Activated CD8-positive, alpha-beta memory T cell treated with anti-CD3 and anti-CD28 coated beads, Interleukin-2, amount 10 ng/mL, durations not matched to agents 7 days and 5 days (primary cell): ENCODE measurements at regions not wholly inside any gene's neighbourhood (a gene's known extent, or its start where the extent isn't known, plus 50 kb on each side); places are given as distances from the start of the nearest gene placed in this dataset.
A peak's percentile ranks its signal among the peaks of the same experiment; 100 is the strongest.

Experiments
- ATAC-seq: fragments of 150-1000 bp; cut with Tn5 transposase; one replicate; pipeline ENCODE4 v1.10.0; 2021; ENCODE audit warnings: moderate library complexity
- CTCF ChIA-PET: fragments of 350-600 bp; sonication (Branson Sonifier 250); formaldehyde crosslinking; loops from one replicate; lab custom pipeline; 2021; ENCODE audit warnings: antibody characterized with exemption; lab: Charles Lee
- DNase-seq: peaks from one replicate; pipeline ENCODE4 v3.0.0-alpha.2; 2020
- H3K27ac Mint-ChIP-seq: one replicate; pipeline ENCODE4 v1.8.0; 2021; ENCODE audit warnings: mild to moderate bottlenecking, mixed read lengths
- H3K27me3 Mint-ChIP-seq: one replicate; pipeline ENCODE4 v1.8.0; 2021; ENCODE audit warnings: mixed read lengths
- H3K36me3 Mint-ChIP-seq: one replicate; pipeline ENCODE4 v1.8.0; 2021; ENCODE audit warnings: mild to moderate bottlenecking, mixed read lengths
- H3K4me1 Mint-ChIP-seq: one replicate; pipeline ENCODE4 v1.8.0; 2021; ENCODE audit warnings: mixed read lengths
- H3K4me3 Mint-ChIP-seq: one replicate; pipeline ENCODE4 v1.8.0; 2021; ENCODE audit warnings: mild to moderate bottlenecking, moderate library complexity, mixed read lengths
- H3K9me3 Mint-ChIP-seq: one replicate; pipeline ENCODE4 v1.8.0; 2022; ENCODE audit warnings: low read depth, mixed read lengths

DNA sequence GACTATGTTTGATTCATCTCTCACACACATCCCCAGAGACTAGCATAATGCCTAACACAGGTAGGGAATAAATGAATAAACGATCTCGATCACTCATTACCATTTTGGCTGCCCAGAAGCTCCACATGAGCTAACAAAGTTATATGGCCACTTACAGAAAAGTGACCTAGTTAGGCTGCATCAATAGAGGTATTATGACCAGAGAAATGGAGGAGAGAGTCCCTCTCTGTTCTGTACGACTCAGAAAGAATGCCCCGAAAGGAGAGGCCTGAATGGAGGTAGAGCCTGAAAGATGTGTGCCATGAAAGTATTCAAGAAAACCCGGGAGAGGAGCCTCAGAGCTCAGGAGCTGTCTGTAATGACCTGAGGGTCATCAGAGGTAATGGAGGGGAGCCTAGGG, 208.2 kb upstream of the GRIK3 start:
- DNase-seq (peak; percentile 16), ATAC-seq (no peak)
- Mint-ChIP-seq H3K4me1 (no peaks in the 10 kb centered on the region), H3K27ac (no peak overlapping the region), H3K27me3 (peaks cover 13% of the 10 kb centered on the region), H3K9me3 (no peaks in the 10 kb centered on the region), H3K36me3 (no peaks in the 10 kb centered on the region), H3K4me3 (no peak overlapping the region)
- CTCF ChIA-PET = no interaction called here

DNA sequence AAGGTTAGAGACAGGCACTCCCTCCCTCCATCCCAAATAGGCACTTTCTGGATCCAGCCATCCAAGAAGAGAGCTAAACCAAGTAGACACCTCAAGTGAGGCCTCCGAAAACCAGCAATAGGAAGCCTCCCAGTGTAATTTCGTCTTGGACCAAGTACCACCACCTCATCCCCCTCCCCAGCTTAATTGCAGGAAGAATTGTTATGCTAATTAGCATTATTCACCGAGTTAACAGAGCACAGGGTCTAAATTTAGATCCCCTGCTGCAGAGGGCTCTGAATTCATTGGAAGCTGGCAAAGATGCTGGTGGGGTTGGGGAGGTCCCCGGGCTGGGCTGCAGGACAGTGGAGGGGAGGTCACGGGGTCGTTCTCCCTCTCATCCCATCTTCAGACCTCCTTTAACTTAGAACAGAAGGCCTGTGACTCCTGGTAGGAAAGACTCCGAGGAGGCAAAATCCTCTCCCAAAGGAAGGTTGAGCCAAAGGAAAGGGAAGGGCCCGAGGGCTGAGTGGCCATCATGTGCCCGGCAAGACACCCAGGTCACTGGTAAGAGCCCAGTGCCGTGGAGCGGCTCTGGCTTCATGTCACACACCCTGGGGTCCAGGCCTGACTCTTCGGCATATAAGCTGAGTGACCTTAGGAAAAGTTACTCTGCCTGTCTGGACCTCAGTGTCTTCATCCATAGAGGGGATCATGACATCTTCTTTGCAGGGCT, 209.2 kb upstream of the GRIK3 start:
- CTCF ChIA-PET = no interaction called here

DNA sequence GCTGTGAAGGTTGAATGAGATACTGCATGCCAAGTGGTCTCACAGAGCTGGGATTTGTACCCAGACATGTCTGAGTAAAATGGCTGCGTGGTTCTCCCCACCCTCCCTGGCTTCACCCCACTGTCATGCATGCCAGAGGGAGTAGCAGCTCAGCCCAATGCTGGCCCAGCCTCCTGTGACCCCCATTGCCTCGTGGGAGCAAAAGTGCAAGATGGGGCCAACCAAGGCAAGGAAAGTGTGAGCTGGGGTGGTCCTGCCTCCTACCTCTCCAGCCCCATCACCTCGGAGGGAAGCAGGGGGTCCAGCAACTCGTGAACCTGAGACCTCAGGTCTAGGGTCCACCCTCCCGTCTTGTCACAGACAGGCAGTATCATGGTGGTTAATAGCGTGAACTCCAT, 209.8 kb upstream of the GRIK3 start:
- Mint-ChIP-seq H3K9me3 (no peaks in the 10 kb centered on the region), H3K4me3 (no peak overlapping the region), H3K27ac (no peak overlapping the region), H3K4me1 (no peaks in the 10 kb centered on the region), H3K36me3 (no peaks in the 10 kb centered on the region), H3K27me3 (peaks cover 7% of the 10 kb centered on the region)
- DNase-seq = peak; percentile 28
- CTCF ChIA-PET = no interaction called here
- ATAC-seq = no peak

More for the DNA sequence above, 209.2 kb upstream of the GRIK3 start:
- H3K4me1 Mint-ChIP-seq = no peaks in the 10 kb centered on the region
- peaks cover 8% of the 10 kb centered on the region for H3K27me3 Mint-ChIP-seq
- H3K27ac Mint-ChIP-seq = no peak overlapping the region
- no peaks in the 10 kb centered on the region for H3K36me3 Mint-ChIP-seq
- no peaks in the 10 kb centered on the region for H3K9me3 Mint-ChIP-seq
- peak; percentile 26 for DNase-seq
- H3K4me3 Mint-ChIP-seq = no peak overlapping the region
- no peak for ATAC-seq

DNA sequence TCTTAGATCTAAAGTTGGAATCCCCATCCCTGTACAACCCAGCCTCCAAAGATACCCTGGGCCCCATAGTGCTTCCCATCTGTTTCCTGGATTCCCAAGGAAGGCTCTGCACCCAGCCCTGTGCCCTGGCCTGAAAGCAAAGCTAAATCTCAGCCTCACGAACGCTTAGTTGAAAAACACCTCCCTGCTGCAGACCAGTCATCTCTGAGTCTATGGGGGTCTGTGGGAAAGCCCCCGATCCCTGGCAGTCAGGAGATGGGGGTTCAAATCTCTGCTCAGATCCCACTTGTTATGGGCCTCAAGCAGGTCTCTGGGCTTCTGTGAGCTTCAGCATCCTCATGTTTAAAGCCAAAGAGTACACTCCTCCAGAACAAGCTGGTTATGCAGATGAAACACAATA, 210.5 kb upstream of the GRIK3 start:
- peak; percentile 33 for DNase-seq
- no peaks in the 10 kb centered on the region for H3K36me3 Mint-ChIP-seq
- H3K27me3 Mint-ChIP-seq = peaks cover under 1% of the 10 kb centered on the region
- no peaks in the 10 kb centered on the region for H3K4me1 Mint-ChIP-seq
- no peaks in the 10 kb centered on the region for H3K9me3 Mint-ChIP-seq
- CTCF ChIA-PET = no interaction called here
- ATAC-seq = no peak
- no peak overlapping the region for H3K4me3 Mint-ChIP-seq
- no peak overlapping the region for H3K27ac Mint-ChIP-seq

DNA sequence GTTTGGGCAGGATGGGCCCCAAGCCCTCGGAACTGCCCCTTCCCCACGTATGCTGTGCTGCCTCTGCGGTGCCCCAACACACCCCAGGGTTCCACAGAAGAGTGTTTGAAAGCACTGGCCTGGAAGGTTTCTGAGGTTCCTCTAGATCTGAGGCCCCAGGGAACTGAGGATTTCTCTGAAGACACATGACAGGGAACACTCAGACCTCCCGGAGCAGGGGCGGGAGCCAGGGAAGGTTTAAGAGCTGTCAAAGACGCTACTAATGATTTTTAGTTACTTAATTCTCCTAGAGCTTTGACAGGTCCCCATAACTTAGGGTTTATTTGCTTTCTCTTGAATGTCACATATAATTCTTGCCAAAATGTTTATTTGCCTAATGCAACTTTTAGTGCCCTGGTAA, 212.3 kb upstream of the GRIK3 start:
- Mint-ChIP-seq H3K27me3 (no peaks in the 10 kb centered on the region), H3K4me1 (no peaks in the 10 kb centered on the region), H3K9me3 (no peaks in the 10 kb centered on the region), H3K4me3 (no peak overlapping the region), H3K36me3 (no peaks in the 10 kb centered on the region), H3K27ac (no peak overlapping the region)
- no peak for ATAC-seq
- CTCF ChIA-PET = no interaction called here
- no peak for DNase-seq

DNA sequence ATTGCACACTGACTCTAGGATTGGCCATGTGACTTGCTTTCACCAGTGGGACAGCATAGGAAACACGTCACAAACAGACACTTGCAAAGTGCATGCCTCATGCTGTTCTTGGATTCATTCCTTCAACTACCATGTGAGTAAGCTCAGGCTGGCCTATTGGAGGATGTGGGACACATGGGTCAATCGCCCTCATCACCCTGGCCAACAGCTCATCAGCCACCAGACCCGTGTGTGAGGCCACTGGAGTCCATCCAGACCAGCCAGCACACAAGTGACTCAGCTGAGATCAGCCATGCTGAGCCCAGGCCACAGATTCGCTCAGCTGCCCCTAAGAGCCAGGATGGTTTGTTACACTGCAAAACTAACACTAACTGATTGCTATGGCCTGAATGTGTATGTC, 216.1 kb upstream of the GRIK3 start:
- Mint-ChIP-seq H3K4me1 (no peaks in the 10 kb centered on the region), H3K36me3 (no peaks in the 10 kb centered on the region), H3K27me3 (peaks cover 12% of the 10 kb centered on the region), H3K27ac (no peak overlapping the region), H3K4me3 (no peak overlapping the region), H3K9me3 (no peaks in the 10 kb centered on the region)
- CTCF ChIA-PET = no interaction called here
- DNase-seq (no peak), ATAC-seq (no peak)

DNA sequence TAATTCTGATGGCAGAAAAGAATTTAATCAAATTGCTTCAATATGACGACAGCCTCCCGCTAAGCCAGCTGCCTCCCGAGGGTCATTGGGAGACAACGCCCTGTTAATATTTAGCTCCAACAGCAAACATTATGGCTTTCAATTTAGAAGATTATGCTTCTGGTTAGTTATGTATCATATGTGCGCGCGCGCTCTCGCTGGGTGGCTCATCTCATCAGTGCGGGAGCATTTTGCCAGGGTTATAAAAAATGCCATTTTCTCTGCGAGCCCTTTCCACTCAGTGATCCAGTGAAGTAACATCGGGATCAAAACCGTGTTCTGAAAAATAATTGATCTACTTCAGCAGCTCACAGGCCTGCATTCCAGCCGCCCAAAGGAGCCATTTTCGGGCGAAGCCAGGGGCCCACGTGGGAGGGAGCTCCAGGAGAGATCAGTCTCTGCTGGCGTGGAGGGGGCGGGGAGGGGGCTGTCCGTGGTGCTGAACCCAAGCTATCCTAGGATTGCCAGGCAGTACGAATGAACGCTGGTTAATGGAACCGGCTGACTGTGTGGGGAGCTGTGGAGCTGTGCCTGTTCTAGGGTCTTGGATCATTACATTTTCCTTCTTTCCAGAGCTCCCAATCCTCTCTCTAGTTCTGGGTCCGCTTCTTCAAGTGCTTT, 219.1 kb upstream of the ZC3H12A start:
- Mint-ChIP-seq H3K36me3 (peaks cover 1% of the 10 kb centered on the region), H3K27me3 (peaks cover 21% of the 10 kb centered on the region), H3K4me1 (no peaks in the 10 kb centered on the region), H3K4me3 (no peak overlapping the region), H3K9me3 (no peaks in the 10 kb centered on the region), H3K27ac (no peak overlapping the region)
- no peak for ATAC-seq
- peak; percentile 41 for DNase-seq
- CTCF ChIA-PET = no interaction called here

DNA sequence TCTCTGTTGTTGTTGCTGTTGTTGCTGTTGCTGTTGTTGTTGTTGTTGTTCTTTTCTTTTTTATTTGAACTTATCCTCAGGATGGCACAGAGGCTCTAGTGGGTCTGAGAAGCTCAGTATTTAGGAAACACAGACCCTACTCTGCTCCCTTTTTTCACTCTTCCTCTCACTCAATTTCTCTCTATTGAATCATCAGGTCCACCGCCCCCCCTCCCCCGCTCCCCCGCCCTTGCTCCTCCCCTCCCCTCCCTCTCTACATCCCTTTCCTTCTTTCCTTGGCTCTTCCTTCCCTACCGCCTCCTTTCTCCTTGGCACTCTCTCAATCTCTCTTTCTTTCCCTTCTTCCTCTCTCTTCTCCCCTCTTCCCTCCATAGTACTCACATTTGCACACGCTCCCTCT, 218.5 kb upstream of the ZC3H12A start:
- no peak for ATAC-seq
- Mint-ChIP-seq H3K4me1 (no peaks in the 10 kb centered on the region), H3K27me3 (peaks cover 21% of the 10 kb centered on the region), H3K9me3 (no peaks in the 10 kb centered on the region), H3K36me3 (peaks cover 1% of the 10 kb centered on the region), H3K27ac (no peak overlapping the region), H3K4me3 (no peak overlapping the region)
- CTCF ChIA-PET = no interaction called here
- DNase-seq = no peak

DNA sequence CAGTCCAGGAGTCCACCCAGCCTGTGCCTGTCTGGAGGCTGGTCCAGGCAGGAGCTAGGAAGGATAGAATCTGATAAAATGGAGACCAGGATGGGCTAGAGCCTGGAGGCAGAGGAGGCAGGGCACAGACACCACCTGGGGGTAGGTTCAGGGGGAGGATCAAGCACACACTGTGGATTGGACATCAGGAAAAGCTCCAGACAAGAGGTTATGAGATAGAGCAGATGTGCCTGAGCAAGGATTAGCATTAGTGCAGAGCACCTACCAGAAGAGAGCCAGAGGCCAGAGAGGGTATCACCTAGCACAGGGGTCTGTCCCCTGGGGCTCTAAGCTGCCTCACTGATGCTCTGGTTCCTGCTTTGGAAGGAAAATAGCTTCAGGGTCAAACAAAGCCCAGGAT, 216.7 kb upstream of the ZC3H12A start:
- ATAC-seq (no peak), DNase-seq (no peak)
- peaks cover 1% of the 10 kb centered on the region for H3K36me3 Mint-ChIP-seq
- no peaks in the 10 kb centered on the region for H3K4me1 Mint-ChIP-seq
- H3K27ac Mint-ChIP-seq = no peak overlapping the region
- CTCF ChIA-PET = no interaction called here
- no peak overlapping the region for H3K4me3 Mint-ChIP-seq
- H3K9me3 Mint-ChIP-seq = no peaks in the 10 kb centered on the region
- peaks cover 21% of the 10 kb centered on the region for H3K27me3 Mint-ChIP-seq

DNA sequence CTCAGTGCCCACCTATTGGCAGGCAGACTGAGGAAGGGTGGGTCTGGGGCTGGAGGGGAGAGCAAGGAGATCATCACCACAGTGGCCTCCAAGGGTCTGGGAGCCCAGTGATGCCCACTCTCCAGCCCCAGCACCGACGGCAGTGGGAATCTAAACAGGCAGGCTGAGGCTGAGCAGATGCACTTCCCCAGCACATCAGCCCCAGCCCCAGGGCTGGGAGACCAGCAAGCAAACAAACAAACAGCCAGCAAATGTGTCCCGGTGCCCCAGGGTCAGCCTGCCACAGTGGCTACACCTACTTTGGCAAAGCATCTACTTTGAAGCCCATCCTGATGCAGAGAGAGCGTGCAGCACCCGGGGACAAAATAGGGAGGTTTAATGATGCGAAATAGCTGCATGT, 216.3 kb upstream of the ZC3H12A start:
- Mint-ChIP-seq H3K27me3 (peaks cover 21% of the 10 kb centered on the region), H3K9me3 (no peaks in the 10 kb centered on the region), H3K4me1 (no peaks in the 10 kb centered on the region), H3K4me3 (no peak overlapping the region), H3K27ac (no peak overlapping the region), H3K36me3 (peaks cover 1% of the 10 kb centered on the region)
- ATAC-seq (no peak), DNase-seq (no peak)
- CTCF ChIA-PET = no interaction called here

DNA sequence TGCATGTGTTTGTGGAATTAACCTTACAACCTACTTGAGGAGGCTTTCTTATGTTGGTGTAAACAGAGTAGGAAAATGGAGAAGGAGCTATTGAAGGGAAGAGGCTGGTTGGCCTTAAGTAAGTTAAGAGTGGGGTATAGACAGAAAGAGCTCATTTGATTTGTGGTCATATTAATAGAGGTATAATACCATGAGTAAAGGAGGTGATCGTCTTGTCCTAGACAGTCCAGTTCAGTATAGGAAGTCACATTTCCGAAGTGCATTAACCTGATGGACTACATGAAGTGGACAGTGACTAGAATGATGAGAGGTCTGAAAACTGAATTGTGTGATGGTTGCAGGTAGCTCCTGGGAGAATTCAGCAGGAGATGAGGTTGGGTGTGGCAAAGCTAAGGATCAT, 215.4 kb upstream of the ZC3H12A start:
- CTCF ChIA-PET = no interaction called here
- H3K9me3 Mint-ChIP-seq = no peaks in the 10 kb centered on the region
- H3K4me1 Mint-ChIP-seq = no peaks in the 10 kb centered on the region
- no peak overlapping the region for H3K27ac Mint-ChIP-seq
- no peak overlapping the region for H3K4me3 Mint-ChIP-seq
- DNase-seq (no peak), ATAC-seq (no peak)
- H3K36me3 Mint-ChIP-seq = peaks cover 1% of the 10 kb centered on the region
- H3K27me3 Mint-ChIP-seq = peaks cover 17% of the 10 kb centered on the region

DNA sequence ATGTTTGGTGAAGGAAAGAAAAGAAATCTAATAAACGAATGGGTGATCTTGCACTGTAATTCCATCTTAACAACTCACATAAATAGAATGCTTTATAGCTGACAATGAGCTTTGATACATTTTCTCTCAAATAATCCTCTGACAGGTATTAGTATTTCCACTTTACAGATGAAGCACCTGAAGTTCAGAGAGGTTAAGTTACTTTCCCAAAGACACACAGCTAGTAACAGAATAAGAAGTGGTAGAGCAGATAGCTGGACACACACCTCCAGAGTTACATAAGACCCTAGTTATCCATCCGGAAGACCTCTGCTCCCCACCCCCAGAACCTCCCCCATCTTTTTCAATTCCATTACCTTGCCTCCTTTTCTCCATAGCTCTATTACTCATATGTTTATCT, 213.3 kb upstream of the ZC3H12A start:
- no peak for ATAC-seq
- no peak for DNase-seq
- CTCF ChIA-PET = no interaction called here
- H3K9me3 Mint-ChIP-seq = no peaks in the 10 kb centered on the region
- H3K4me3 Mint-ChIP-seq = no peak overlapping the region
- H3K27ac Mint-ChIP-seq = no peak overlapping the region
- H3K4me1 Mint-ChIP-seq = no peaks in the 10 kb centered on the region
- peaks cover 3% of the 10 kb centered on the region for H3K27me3 Mint-ChIP-seq
- peaks cover 1% of the 10 kb centered on the region for H3K36me3 Mint-ChIP-seq

DNA sequence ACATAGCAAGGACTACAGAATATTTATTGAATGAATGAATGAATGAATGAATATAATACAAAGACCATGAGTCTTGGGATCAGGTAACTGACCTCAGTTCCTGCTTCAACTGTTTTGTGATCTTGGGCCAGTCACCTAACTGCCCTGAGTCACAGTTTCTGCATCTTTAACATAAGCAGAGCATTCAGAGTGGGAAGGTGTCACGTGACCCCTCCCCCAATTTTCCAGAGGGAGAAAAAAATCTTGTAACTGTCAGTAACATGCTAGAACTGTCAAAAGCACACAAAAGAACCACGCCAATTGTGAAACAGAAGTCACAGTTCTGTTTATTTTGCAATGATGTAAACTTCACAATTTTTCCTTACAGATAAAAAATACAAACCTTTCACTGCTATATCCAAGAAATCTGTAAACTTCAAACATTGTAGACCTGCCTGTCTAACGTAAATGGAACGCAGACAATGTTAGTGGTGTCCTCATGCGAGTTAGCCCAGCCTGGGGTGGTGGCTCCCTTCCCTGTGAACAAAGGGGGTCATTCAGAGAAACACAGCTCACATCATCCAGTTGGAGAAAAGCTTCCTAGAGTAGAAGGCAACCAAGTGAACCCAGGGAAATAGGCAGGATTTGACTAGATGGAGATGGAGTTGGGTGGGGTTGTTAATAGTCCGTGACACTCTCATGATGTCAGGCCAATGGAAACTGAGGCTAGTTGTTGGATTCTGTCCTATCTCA, 211.8 kb upstream of the ZC3H12A start:
- H3K36me3 Mint-ChIP-seq = no peaks in the 10 kb centered on the region
- DNase-seq (no peak), ATAC-seq (no peak)
- no peak overlapping the region for H3K4me3 Mint-ChIP-seq
- H3K27me3 Mint-ChIP-seq = peaks cover under 1% of the 10 kb centered on the region
- no peaks in the 10 kb centered on the region for H3K9me3 Mint-ChIP-seq
- H3K4me1 Mint-ChIP-seq = no peaks in the 10 kb centered on the region
- CTCF ChIA-PET = no interaction called here
- H3K27ac Mint-ChIP-seq = no peak overlapping the region

DNA sequence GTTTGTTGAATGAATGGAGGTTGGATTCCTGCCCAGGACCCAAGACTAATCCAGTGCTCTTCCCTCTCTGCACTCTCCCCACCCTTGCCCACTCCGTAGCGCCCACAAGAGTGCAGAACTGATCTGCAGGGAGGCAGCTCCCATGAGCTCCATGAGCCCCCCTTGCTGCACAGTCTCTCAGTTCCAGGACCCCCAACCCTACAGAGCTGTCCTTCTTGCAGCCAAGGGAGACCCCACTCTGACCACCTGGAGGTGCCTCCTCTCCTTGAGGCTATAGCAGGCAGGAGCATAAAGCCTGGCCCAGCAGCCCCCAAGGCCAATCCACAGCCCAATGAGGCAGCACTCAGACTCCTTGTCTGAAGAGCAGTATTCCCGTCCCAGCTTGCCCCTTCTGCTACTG, 209.2 kb upstream of the ZC3H12A start:
- no peak overlapping the region for H3K27ac Mint-ChIP-seq
- H3K27me3 Mint-ChIP-seq = peaks cover 2% of the 10 kb centered on the region
- CTCF ChIA-PET = no interaction called here
- no peaks in the 10 kb centered on the region for H3K4me1 Mint-ChIP-seq
- no peak for DNase-seq
- H3K9me3 Mint-ChIP-seq = no peaks in the 10 kb centered on the region
- no peak for ATAC-seq
- no peak overlapping the region for H3K4me3 Mint-ChIP-seq
- no peaks in the 10 kb centered on the region for H3K36me3 Mint-ChIP-seq
